ENCODE measurements at regions not wholly inside any gene's neighbourhood (a gene's known extent, or its start where the extent isn't known, plus 50 kb on each side); places are given as distances from the start of the nearest gene placed in this dataset.

DNA sequence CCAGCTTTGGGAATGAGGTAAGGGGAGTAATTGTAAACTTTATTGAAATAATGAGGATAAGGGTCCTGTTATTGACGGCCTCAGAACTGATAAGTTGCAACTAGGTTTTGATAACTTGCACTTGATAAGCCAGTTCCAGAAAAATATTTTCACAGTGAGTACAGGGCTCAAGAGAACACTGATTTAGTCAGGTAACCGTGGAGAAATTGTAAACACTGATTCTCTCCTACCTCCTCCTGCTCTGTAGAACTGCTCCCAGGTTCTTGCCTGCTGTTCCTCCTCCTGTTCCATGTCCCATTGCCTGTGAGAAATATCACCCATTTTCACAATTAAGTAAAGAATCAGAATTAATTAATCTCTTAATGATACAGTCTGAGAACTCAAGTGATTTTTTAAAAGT is 55.0 kb upstream of the CXXC4 start:
- H3K79me2 ChIP-seq (ENCODE audit: insufficient read depth, low read length) = no peaks in the 10 kb centered on the region
- no peak overlapping the region for H2AFZ ChIP-seq (ENCODE audit: low read length)
- no peak overlapping the region for H3K4me3 ChIP-seq (ENCODE audit: low read length, poor library complexity, severe bottlenecking)
- no peak overlapping the region for H3K9ac ChIP-seq (ENCODE audit: low read depth, low read length, poor library complexity, severe bottlenecking)
- no peaks in the 10 kb centered on the region for H3F3A ChIP-seq (ENCODE audit: low read depth)
- H3K27me3 ChIP-seq (ENCODE audit: insufficient read depth, low read length, poor library complexity, severe bottlenecking) = no peaks in the 10 kb centered on the region
- no peaks in the 10 kb centered on the region for H3K4me1 ChIP-seq (ENCODE audit: insufficient read depth, low read length, poor library complexity, severe bottlenecking)
- no peaks in the 10 kb centered on the region for H3K9me3 ChIP-seq (ENCODE audit: insufficient read depth, low read depth, low read length)
- no peaks in the 10 kb centered on the region for H4K20me1 ChIP-seq (ENCODE audit: insufficient read depth, low read length, poor library complexity, severe bottlenecking)
- no peak for TF ChIP-seq EZH2phosphoT487 (IDR thresholded peaks at IDR 0.05; ENCODE audit: borderline replicate concordance)
- TF ChIP-seq, protein P1, sequence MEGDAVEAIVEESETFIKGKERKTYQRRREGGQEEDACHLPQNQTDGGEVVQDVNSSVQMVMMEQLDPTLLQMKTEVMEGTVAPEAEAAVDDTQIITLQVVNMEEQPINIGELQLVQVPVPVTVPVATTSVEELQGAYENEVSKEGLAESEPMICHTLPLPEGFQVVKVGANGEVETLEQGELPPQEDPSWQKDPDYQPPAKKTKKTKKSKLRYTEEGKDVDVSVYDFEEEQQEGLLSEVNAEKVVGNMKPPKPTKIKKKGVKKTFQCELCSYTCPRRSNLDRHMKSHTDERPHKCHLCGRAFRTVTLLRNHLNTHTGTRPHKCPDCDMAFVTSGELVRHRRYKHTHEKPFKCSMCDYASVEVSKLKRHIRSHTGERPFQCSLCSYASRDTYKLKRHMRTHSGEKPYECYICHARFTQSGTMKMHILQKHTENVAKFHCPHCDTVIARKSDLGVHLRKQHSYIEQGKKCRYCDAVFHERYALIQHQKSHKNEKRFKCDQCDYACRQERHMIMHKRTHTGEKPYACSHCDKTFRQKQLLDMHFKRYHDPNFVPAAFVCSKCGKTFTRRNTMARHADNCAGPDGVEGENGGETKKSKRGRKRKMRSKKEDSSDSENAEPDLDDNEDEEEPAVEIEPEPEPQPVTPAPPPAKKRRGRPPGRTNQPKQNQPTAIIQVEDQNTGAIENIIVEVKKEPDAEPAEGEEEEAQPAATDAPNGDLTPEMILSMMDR (conservative IDR thresholded peaks at IDR 0.05; ENCODE audit: low read length) = no peak
- no peaks in the 10 kb centered on the region for H3K36me3 ChIP-seq (ENCODE audit: insufficient read depth, low read length)
- H3K9me2 ChIP-seq (replicated peaks; ENCODE audit: low read depth, low read length) = no peaks in the 10 kb centered on the region
- no peak overlapping the region for H3K4me2 ChIP-seq (ENCODE audit: low read depth, low read length, poor library complexity, severe bottlenecking)

DNA sequence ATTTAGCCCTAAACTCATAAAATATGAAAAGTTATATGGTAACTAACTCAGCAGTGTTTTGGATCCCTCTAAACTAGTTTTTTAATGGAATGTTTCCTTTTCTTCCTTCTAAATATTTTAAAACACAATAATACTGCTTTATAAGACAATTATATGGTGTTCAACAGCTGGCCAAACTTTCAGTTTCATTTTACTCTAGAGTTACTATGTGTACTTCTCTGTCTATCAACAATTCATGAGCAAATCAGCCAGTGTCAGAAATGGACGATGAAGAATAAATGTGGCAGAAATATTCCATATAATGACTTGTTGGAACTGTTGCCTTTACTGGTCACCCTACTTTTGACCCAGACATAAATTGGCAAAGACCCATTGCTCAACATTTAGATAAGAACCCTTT is 64.8 kb upstream of the CXXC4 start:
- Histone ChIP-seq H3K27me3 (ENCODE audit: insufficient read depth, low read length, poor library complexity, severe bottlenecking) (no peaks in the 10 kb centered on the region), H3K79me2 (ENCODE audit: insufficient read depth, low read length) (no peaks in the 10 kb centered on the region), H3K9me2 (replicated peaks; ENCODE audit: low read depth, low read length) (no peaks in the 10 kb centered on the region), H3K36me3 (ENCODE audit: insufficient read depth, low read length) (no peaks in the 10 kb centered on the region), H3F3A (ENCODE audit: low read depth) (no peaks in the 10 kb centered on the region), H3K9me3 (ENCODE audit: insufficient read depth, low read depth, low read length) (0 out of 2 replicates have a peak, but pooled peaks cover 8% of the 10 kb centered on the region), H3K9ac (ENCODE audit: low read depth, low read length, poor library complexity, severe bottlenecking) (no peak overlapping the region), H3K4me3 (ENCODE audit: low read length, poor library complexity, severe bottlenecking) (no peak overlapping the region), H3K4me1 (ENCODE audit: insufficient read depth, low read length, poor library complexity, severe bottlenecking) (no peaks in the 10 kb centered on the region), H3K4me2 (ENCODE audit: low read depth, low read length, poor library complexity, severe bottlenecking) (no peak overlapping the region), H2AFZ (ENCODE audit: low read length) (no peak overlapping the region), H4K20me1 (ENCODE audit: insufficient read depth, low read length, poor library complexity, severe bottlenecking) (no peaks in the 10 kb centered on the region)
- TF ChIP-seq, protein P1 (conservative IDR thresholded peaks at IDR 0.05; ENCODE audit: low read length) = no peak
- no peak for TF ChIP-seq EZH2phosphoT487 (IDR thresholded peaks at IDR 0.05; ENCODE audit: borderline replicate concordance)

DNA sequence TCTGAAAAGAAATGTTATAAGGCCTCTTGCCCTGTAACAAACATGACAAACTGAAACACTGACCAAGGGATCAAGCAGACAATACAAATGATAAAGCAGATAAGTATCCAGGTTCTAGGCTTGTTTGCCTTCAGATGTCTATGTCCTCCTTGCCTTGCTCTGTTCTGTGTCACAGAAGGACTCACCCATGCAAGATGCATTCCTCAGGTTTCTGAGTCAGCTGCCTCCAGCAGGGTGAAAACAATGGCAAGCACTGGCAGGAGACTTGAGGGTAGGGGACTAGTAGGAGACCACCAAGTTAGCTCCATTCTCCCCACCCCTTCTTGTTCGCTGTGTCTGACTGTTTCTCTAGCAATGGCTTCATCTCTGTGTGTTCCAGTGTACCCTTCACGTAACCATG is 76.6 kb upstream of the CXXC4 start:
- Histone ChIP-seq H3K9me2 (replicated peaks; ENCODE audit: low read depth, low read length) (no peaks in the 10 kb centered on the region), H3K4me2 (ENCODE audit: low read depth, low read length, poor library complexity, severe bottlenecking) (no peak overlapping the region), H3K27me3 (ENCODE audit: insufficient read depth, low read length, poor library complexity, severe bottlenecking) (no peaks in the 10 kb centered on the region), H3K4me1 (ENCODE audit: insufficient read depth, low read length, poor library complexity, severe bottlenecking) (no peaks in the 10 kb centered on the region), H3F3A (ENCODE audit: low read depth) (no peaks in the 10 kb centered on the region), H3K9ac (ENCODE audit: low read depth, low read length, poor library complexity, severe bottlenecking) (no peak overlapping the region), H3K9me3 (ENCODE audit: insufficient read depth, low read depth, low read length) (no peaks in the 10 kb centered on the region), H3K36me3 (ENCODE audit: insufficient read depth, low read length) (no peaks in the 10 kb centered on the region), H2AFZ (ENCODE audit: low read length) (no peak overlapping the region), H4K20me1 (ENCODE audit: insufficient read depth, low read length, poor library complexity, severe bottlenecking) (no peaks in the 10 kb centered on the region), H3K79me2 (ENCODE audit: insufficient read depth, low read length) (no peaks in the 10 kb centered on the region), H3K4me3 (ENCODE audit: low read length, poor library complexity, severe bottlenecking) (no peak overlapping the region)
- TF ChIP-seq EZH2phosphoT487 (IDR thresholded peaks at IDR 0.05; ENCODE audit: borderline replicate concordance) = no peak
- TF ChIP-seq, protein P1 (conservative IDR thresholded peaks at IDR 0.05; ENCODE audit: low read length) = no peak

Measured in Loucy (cell line).